ENCODE measurements at regions not wholly inside any gene's neighbourhood (a gene's known extent, or its start where the extent isn't known, plus 50 kb on each side); places are given as distances from the start of the nearest gene placed in this dataset.

GRCh38 chr3:89656388-89656787 lies 549.0 kb downstream of the EPHA3 start:
- DNase-seq (ENCODE audit: low spot score) (no peak), ATAC-seq (no peak)
- H3K36me3 Mint-ChIP-seq = peaks cover 19% of the 10 kb centered on the region
- POLR2A ChIA-PET = no interaction called here
- TF ChIP-seq NR3C1 (CRISPR knock-in tag; conservative IDR thresholded peaks at IDR 0.05; ENCODE audit: low read depth) (no peak), ZNF416 (CRISPR knock-in tag; IDR thresholded peaks at IDR 0.05) (no peak), ZSCAN18 (CRISPR knock-in tag; IDR thresholded peaks at IDR 0.05) (no peak), E2F1 (CRISPR knock-in tag; IDR thresholded peaks at IDR 0.05) (no peak), NFYB (CRISPR knock-in tag; conservative IDR thresholded peaks at IDR 0.05; ENCODE audit: low read depth) (no peak), NFE2L1 (CRISPR knock-in tag; IDR thresholded peaks at IDR 0.05) (no peak)
- no peaks in the 10 kb centered on the region for H3K27me3 Mint-ChIP-seq (ENCODE audit: low read depth)
- CTCF ChIA-PET = no interaction called here
- H3K9me3 Mint-ChIP-seq = peaks cover 27% of the 10 kb centered on the region
- no peak overlapping the region for H3K27ac Mint-ChIP-seq
- peaks cover 6% of the 10 kb centered on the region; the same call in 1 of the 2 replicates for H3K4me1 Mint-ChIP-seq
- H3K4me3 Mint-ChIP-seq = no peak overlapping the region

- ATAC-seq = no peak
- CTCF ChIA-PET = no interaction called here
- no peak overlapping the region for H3K4me3 Mint-ChIP-seq
- no peak for TF ChIP-seq ZNF416 (CRISPR knock-in tag; IDR thresholded peaks at IDR 0.05)
- no peak for TF ChIP-seq SP1 (CRISPR knock-in tag; conservative IDR thresholded peaks at IDR 0.05)
- no peak for TF ChIP-seq ATF6 (CRISPR knock-in tag; IDR thresholded peaks at IDR 0.05)
- no peak for TF ChIP-seq FOXP4 (CRISPR knock-in tag; IDR thresholded peaks at IDR 0.05)
- TF ChIP-seq TEAD1 (CRISPR knock-in tag; IDR thresholded peaks at IDR 0.05) = no peak
- TF ChIP-seq E2F1 (CRISPR knock-in tag; IDR thresholded peaks at IDR 0.05) = no peak
- TF ChIP-seq ZNF121 (CRISPR knock-in tag; IDR thresholded peaks at IDR 0.05) = no peak
- no peak for TF ChIP-seq KAT7 (CRISPR knock-in tag; IDR thresholded peaks at IDR 0.05; ENCODE audit: borderline replicate concordance)
- no peak for TF ChIP-seq ZNF512 (CRISPR knock-in tag; IDR thresholded peaks at IDR 0.05; ENCODE audit: borderline replicate concordance)
- TF ChIP-seq PREB (CRISPR knock-in tag; IDR thresholded peaks at IDR 0.05; ENCODE audit: borderline replicate concordance) = no peak
- TF ChIP-seq FOXJ3 (CRISPR knock-in tag; IDR thresholded peaks at IDR 0.05; ENCODE audit: borderline replicate concordance) = no peak
- TF ChIP-seq JUN (CRISPR knock-in tag; IDR thresholded peaks at IDR 0.05) = no peak
- no peaks in the 10 kb centered on the region for H3K36me3 Mint-ChIP-seq
- H3K4me1 Mint-ChIP-seq = no peaks in the 10 kb centered on the region
- H3K27me3 Mint-ChIP-seq (ENCODE audit: low read depth) = no peaks in the 10 kb centered on the region
- DNase-seq (ENCODE audit: low spot score) = no peak
- no peaks in the 10 kb centered on the region for H3K9me3 Mint-ChIP-seq
- H3K27ac Mint-ChIP-seq = no peak overlapping the region
- POLR2A ChIA-PET = no interaction called here
Measured at GRCh38 chr3:89679686-89680085, 572.3 kb downstream of the EPHA3 start.

All from WTC11 (cell line).